ENCODE measurements at regions not wholly inside any gene's neighbourhood (a gene's known extent, or its start where the extent isn't known, plus 50 kb on each side); places are given as distances from the start of the nearest gene placed in this dataset.

GRCh38 chr2:196275646-196276352 is 104.4 kb upstream of the STK17B start:
- DNase-seq (ENCODE audit: low read depth), result no peak
- Histone ChIP-seq H3K36me3 (ENCODE audit: control insufficient read depth, insufficient read depth, low read length) (no peaks in the 10 kb centered on the region), H3K4me3 (ENCODE audit: low read depth, low read length) (no peak overlapping the region), H3K27me3 (ENCODE audit: control insufficient read depth, insufficient read depth, low read length) (no peaks in the 10 kb centered on the region)
- FAIRE-seq, result no peak
- TF ChIP-seq CTCF (IDR thresholded peaks at IDR 0.05; ENCODE audit: insufficient read depth, low read length, severe bottlenecking), result no peak

GRCh38 chr2:196276421-196276820 is 105.0 kb upstream of the STK17B start:
- no peaks in the 10 kb centered on the region for H3K27me3 ChIP-seq (ENCODE audit: control insufficient read depth, insufficient read depth, low read length)
- H3K4me3 ChIP-seq (ENCODE audit: low read depth, low read length), result no peak overlapping the region
- no peaks in the 10 kb centered on the region for H3K36me3 ChIP-seq (ENCODE audit: control insufficient read depth, insufficient read depth, low read length)
- DNase-seq (ENCODE audit: low read depth) (no peak), FAIRE-seq (no peak)
- no peak for TF ChIP-seq CTCF (IDR thresholded peaks at IDR 0.05; ENCODE audit: insufficient read depth, low read length, severe bottlenecking)

- TF ChIP-seq CTCF (IDR thresholded peaks at IDR 0.05; ENCODE audit: insufficient read depth, low read length, severe bottlenecking), result peak; percentile 55
- Histone ChIP-seq H3K36me3 (ENCODE audit: control insufficient read depth, insufficient read depth, low read length) (no peaks in the 10 kb centered on the region), H3K4me3 (ENCODE audit: low read depth, low read length) (no peak overlapping the region), H3K27me3 (ENCODE audit: control insufficient read depth, insufficient read depth, low read length) (no peaks in the 10 kb centered on the region)
- FAIRE-seq, result no peak
- DNase-seq (ENCODE audit: low read depth), result no peak
Observed at GRCh38 chr2:196277002-196277401, 105.6 kb upstream of the STK17B start.

- DNase-seq (ENCODE audit: low read depth) (peak; percentile 72), FAIRE-seq (no peak)
- no peaks in the 10 kb centered on the region for H3K27me3 ChIP-seq (ENCODE audit: control insufficient read depth, insufficient read depth, low read length)
- no peak for TF ChIP-seq CTCF (IDR thresholded peaks at IDR 0.05; ENCODE audit: insufficient read depth, low read length, severe bottlenecking)
- no peaks in the 10 kb centered on the region for H3K36me3 ChIP-seq (ENCODE audit: control insufficient read depth, insufficient read depth, low read length)
- no peak overlapping the region for H3K4me3 ChIP-seq (ENCODE audit: low read depth, low read length)
Observed at GRCh38 chr2:196278491-196278911, 107.1 kb upstream of the STK17B start.

- Histone ChIP-seq H3K27me3 (ENCODE audit: control insufficient read depth, insufficient read depth, low read length) (no peaks in the 10 kb centered on the region), H3K4me3 (ENCODE audit: low read depth, low read length) (no peak overlapping the region), H3K36me3 (ENCODE audit: control insufficient read depth, insufficient read depth, low read length) (no peaks in the 10 kb centered on the region)
- no peak for DNase-seq (ENCODE audit: low read depth)
- FAIRE-seq, result no peak
- TF ChIP-seq CTCF (IDR thresholded peaks at IDR 0.05; ENCODE audit: insufficient read depth, low read length, severe bottlenecking), result no peak
Observed at GRCh38 chr2:196279541-196279940, 108.2 kb upstream of the STK17B start.
